ENCODE measurements at regions not wholly inside any gene's neighbourhood (a gene's known extent, or its start where the extent isn't known, plus 50 kb on each side); places are given as distances from the start of the nearest gene placed in this dataset.

- peaks cover 0 to 52% (median 0%) of the 10 kb centered on the region in 9 donors for H3K4me1 ChIP-seq
- intact Hi-C loops (cut with DNase I): no loop called here
Measured at GRCh38 chr2:47295981-47296635, 73.0 kb upstream of the EPCAM start.

GRCh38 chr2:47295131-47295980 lies 73.8 kb upstream of the EPCAM start:
- H3K4me1 ChIP-seq: peaks cover 0 to 45% (median 0%) of the 10 kb centered on the region in 9 donors
- no peaks in the 10 kb centered on the region for H3K9me3 ChIP-seq
- intact Hi-C loops (cut with DNase I): no loop called here
- no peak overlapping the region for H3K4me3 ChIP-seq
- H3K27ac ChIP-seq: peak overlapping the region in 1 of 10 donors; percentile 73
- no peak for TF ChIP-seq CTCF (IDR thresholded peaks at IDR 0.05)
- DNase-seq (no peak), ATAC-seq (no peak)
- H3K27me3 ChIP-seq: no peaks in the 10 kb centered on the region
- 82 to 84% methylated on average over 3 of the region's 3 CpGs for WGBS, 2 donors
- no peaks in the 10 kb centered on the region for H3K36me3 ChIP-seq

More at GRCh38 chr2:47295981-47296635, 73.0 kb upstream of the EPCAM start:
- H3K9me3 ChIP-seq: no peaks in the 10 kb centered on the region
- no peak overlapping the region for H3K4me3 ChIP-seq
- WGBS, 2 donors: 87 to 92% methylated on average over 5 of the region's 5 CpGs
- ATAC-seq (peak in 1 of 8 donors; percentile 30), DNase-seq (no peak)
- H3K27ac ChIP-seq: peak overlapping the region in 1 of 10 donors; percentile 73
- H3K27me3 ChIP-seq: no peaks in the 10 kb centered on the region
- no peaks in the 10 kb centered on the region for H3K36me3 ChIP-seq
- no peak for TF ChIP-seq CTCF (IDR thresholded peaks at IDR 0.05)

DNA sequence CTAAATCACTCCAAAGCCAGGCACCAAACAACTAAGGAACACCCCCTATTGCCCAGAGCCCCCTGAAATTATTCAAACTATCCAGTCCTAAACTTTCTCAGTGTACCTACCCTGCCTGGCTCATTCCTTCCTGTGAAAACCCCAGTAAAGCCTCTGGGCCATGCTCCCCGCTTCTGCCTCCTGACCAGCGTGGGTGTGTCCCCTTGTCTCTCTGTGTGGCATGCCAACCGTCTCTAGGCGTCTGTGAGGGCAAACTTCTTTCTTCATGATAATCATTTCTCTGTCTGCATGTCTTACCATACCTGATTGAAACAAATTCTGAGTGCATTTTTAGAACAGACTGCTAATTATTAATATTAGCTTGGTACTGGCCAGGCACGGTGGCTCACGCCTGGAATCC lies 75.1 kb upstream of the EPCAM start:
- Histone ChIP-seq H3K27me3 (no peaks in the 10 kb centered on the region), H3K27ac (no peak overlapping the region), H3K9me3 (no peaks in the 10 kb centered on the region), H3K4me3 (no peak overlapping the region), H3K36me3 (no peaks in the 10 kb centered on the region), H3K4me1 (peaks cover 0 to 36% (median 0%) of the 10 kb centered on the region in 9 donors)
- ATAC-seq: no peak
- TF ChIP-seq CTCF (IDR thresholded peaks at IDR 0.05): no peak
- intact Hi-C loops (cut with DNase I): no loop called here
- no peak for DNase-seq
- 91 to 92% methylated on average over 6 of the region's 6 CpGs for WGBS, 2 donors

DNA sequence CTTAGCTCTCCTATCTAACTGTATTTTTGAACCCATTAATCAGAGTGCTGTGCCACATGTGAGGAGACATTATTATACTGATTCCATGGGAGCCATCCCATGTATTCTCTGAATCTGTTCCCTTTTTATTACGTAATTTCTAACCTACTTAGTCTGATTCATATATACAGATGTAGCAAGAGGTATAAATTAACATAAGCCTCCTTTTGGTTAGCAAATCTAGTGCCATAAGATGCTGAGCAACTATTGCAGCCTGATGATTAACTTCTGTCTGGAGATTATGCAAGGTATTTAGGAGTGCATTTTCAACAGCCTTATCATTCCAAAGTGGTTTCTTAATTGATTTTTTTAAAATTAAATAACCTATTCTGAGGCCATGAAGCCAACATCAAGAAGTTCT lies 80.2 kb upstream of the EPCAM start:
- Histone ChIP-seq H3K4me3 (no peak overlapping the region), H3K36me3 (no peaks in the 10 kb centered on the region), H3K9me3 (no peaks in the 10 kb centered on the region), H3K27ac (no peak overlapping the region), H3K4me1 (peaks cover 0 to 4% (median 0%) of the 10 kb centered on the region in 9 donors), H3K27me3 (no peaks in the 10 kb centered on the region)
- intact Hi-C loops (cut with DNase I): no loop called here
- WGBS, 2 donors: 91 to 98% methylated on average over 1 of the region's 1 CpG
- DNase-seq: no peak
- ATAC-seq: no peak
- no peak for TF ChIP-seq CTCF (IDR thresholded peaks at IDR 0.05)

Measured in heart right ventricle (tissue), 16 donors.